SK-N-SH (cell line): ENCODE measurements at regions not wholly inside any gene's neighbourhood (a gene's known extent, or its start where the extent isn't known, plus 50 kb on each side); places are given as distances from the start of the nearest gene placed in this dataset.

Experiments
- CTCF ChIA-PET: fragments of 300-600, 350-600 bp; formaldehyde crosslinking; extraction: SDS; loops from one replicate; lab custom pipeline; 2021; lab: Yijun Ruan, JAX
- POLR2A ChIA-PET: fragments of 350-600 bp; sonication (Branson Sonifier 250); formaldehyde crosslinking; extraction: SDS; loops from one replicate; lab custom pipeline; 2020; ENCODE audit warnings: antibody characterized with exemption, inconsistent platforms; lab: Yijun Ruan, JAX
- DNase-seq: peaks from one replicate; pipeline ENCODE4 v3.0.0; 2012
- H2AFZ ChIP-seq: fragments of 200-600 bp; sonication (generic); 2 replicates; pipeline ENCODE4 v1.8.1; 2016; ENCODE audit warnings: antibody characterized with exemption, mild to moderate bottlenecking, low read depth
- H3F3A ChIP-seq: fragments of 200-600 bp; sonication (generic); replicated peaks from 2 replicates; pipeline ENCODE3; 2016; ENCODE audit warnings: antibody characterized with exemption, mild to moderate bottlenecking; ENCODE audit not compliant: insufficient read depth
- H3K27ac ChIP-seq, 2 experiments: fragments of 200-500 bp in 1 of 2; fragments of 200-600 bp in 1 of 2; sonication (Bioruptor generic) in 1 of 2; sonication (generic), shearing (Covaris generic) in 1 of 2; 2 replicates each; pipeline versions ENCODE4 v1.5.1 to v1.6.1; 2014 to 2016; ENCODE audit warnings: low read depth in 2 of 2, inconsistent platforms in 1 of 2, low read length in 1 of 2, mild to moderate bottlenecking in 1 of 2, mixed read lengths in 1 of 2
- H3K27me3 ChIP-seq: fragments of 200-600 bp; sonication (generic), shearing (Covaris generic); 2 replicates; pipeline ENCODE4 v1.6.1; 2016; ENCODE audit warnings: mixed run types; ENCODE audit not compliant: insufficient read depth
- H3K36me3 ChIP-seq, 2 experiments: fragments of 200-500 bp in 1 of 2; fragments of 200-600 bp in 1 of 2; sonication (Bioruptor generic) in 1 of 2; sonication (generic) in 1 of 2; replicated peaks in 1 of 2; 2 replicates each; pipeline versions ENCODE3 to v1.5.1; 2014 to 2016; ENCODE audit warnings: low read length in 1 of 2, mild to moderate bottlenecking in 1 of 2; ENCODE audit not compliant: insufficient read depth in 2 of 2, control insufficient read depth in 1 of 2
- H3K4me1 ChIP-seq, 2 experiments: fragments of 200-500 bp in 1 of 2; fragments of 200-600 bp in 1 of 2; sonication (Bioruptor generic) in 1 of 2; sonication (generic), shearing (Covaris generic) in 1 of 2; 2 replicates each; pipeline versions ENCODE4 v1.5.1 to v1.6.1; 2014 to 2016; ENCODE audit warnings: low read depth in 1 of 2, low read length in 1 of 2, mixed run types in 1 of 2; ENCODE audit not compliant: insufficient read depth in 2 of 2, control insufficient read depth in 1 of 2
- H3K4me2 ChIP-seq: fragments of 200-600 bp; sonication (generic), shearing (Covaris generic); 2 replicates; pipeline ENCODE4 v1.6.1; 2017; ENCODE audit warnings: mixed run types
- H3K4me3 ChIP-seq, 2 experiments: fragments of 200-500 bp in 1 of 2; fragments of 200-600 bp in 1 of 2; sonication (Bioruptor generic) in 1 of 2; sonication (generic), shearing (Covaris generic) in 1 of 2; 2 replicates each; pipeline versions ENCODE4 v1.5.1 to v1.8.1; 2014 to 2016; ENCODE audit warnings: low read depth in 2 of 2, inconsistent platforms in 1 of 2, low read length in 1 of 2, mild to moderate bottlenecking in 1 of 2, mixed read lengths in 1 of 2, moderate library complexity in 1 of 2
- H3K79me2 ChIP-seq: fragments of 200-600 bp; sonication (generic); 2 replicates; pipeline ENCODE4 v1.8.1; 2017; ENCODE audit warnings: mild to moderate bottlenecking; ENCODE audit not compliant: insufficient read depth
- H3K9ac ChIP-seq: fragments of 200-600 bp; sonication (generic); 2 replicates; pipeline ENCODE4 v1.6.1; 2017; ENCODE audit warnings: mixed run types
- H3K9me2 ChIP-seq: fragments of 200-600 bp; sonication (generic); 2 replicates; pipeline ENCODE4 v1.6.1; 2017; ENCODE audit warnings: mixed run types
- H3K9me3 ChIP-seq: fragments of 200-600 bp; sonication (generic); 2 replicates; pipeline ENCODE4 v1.6.1; 2017; ENCODE audit warnings: mixed run types, mild to moderate bottlenecking, moderate library complexity
- H4K20me1 ChIP-seq: fragments of 200-600 bp; sonication (generic); 2 replicates; pipeline ENCODE4 v1.6.1; 2017; ENCODE audit warnings: mild to moderate bottlenecking, mixed run types; ENCODE audit not compliant: insufficient read depth
- CHD2 ChIP-seq: fragments of 150-350 bp; IDR thresholded peaks from 2 replicates; pipeline ENCODE4 v1.6.1; 2018; ENCODE audit warnings: low read length; ENCODE audit not compliant: partially characterized antibody
- ELF1 ChIP-seq: IDR thresholded peaks from 2 replicates; pipeline ENCODE4 v1.4.0; 2012
- EZH2phosphoT487 ChIP-seq: fragments of 200-600 bp; sonication (generic); IDR thresholded peaks from 2 replicates; pipeline ENCODE4 v1.6.1; 2017; ENCODE audit warnings: low read depth, mixed run types, mild to moderate bottlenecking, antibody characterized with exemption, moderate library complexity, borderline replicate concordance
- FOSL2 ChIP-seq: IDR thresholded peaks from 2 replicates; pipeline ENCODE4 v1.4.0; 2012; ENCODE audit warnings: low read depth, mild to moderate bottlenecking, moderate library complexity, borderline replicate concordance
- FOXM1 ChIP-seq: IDR thresholded peaks from 2 replicates; pipeline ENCODE4 v1.4.0; 2012; ENCODE audit warnings: low read depth, mild to moderate bottlenecking
- GABPA ChIP-seq: IDR thresholded peaks from 2 replicates; pipeline ENCODE4 v1.4.0; 2012; ENCODE audit warnings: low read depth, mild to moderate bottlenecking
- GATA2 ChIP-seq: sonication (generic); formaldehyde crosslinking; IDR thresholded peaks from 2 replicates; pipeline ENCODE4 v1.5.0; 2020; ENCODE audit warnings: mild to moderate bottlenecking, missing genetic modification reagents
- JUND ChIP-seq: IDR thresholded peaks from 2 replicates; pipeline ENCODE4 v1.4.0; 2012
- MXI1 ChIP-seq: IDR thresholded peaks from 2 replicates; pipeline ENCODE4 v1.6.1; 2012; ENCODE audit warnings: mild to moderate bottlenecking, low read depth, low read length, improper control_type of control experiment
- NFIC ChIP-seq: IDR thresholded peaks from 2 replicates; pipeline ENCODE4 v1.4.0; 2012; ENCODE audit warnings: borderline replicate concordance
- RAD21 ChIP-seq: IDR thresholded peaks from 2 replicates; pipeline ENCODE4 v1.6.1; 2012; ENCODE audit warnings: mild to moderate bottlenecking, low read length
- REST ChIP-seq: IDR thresholded peaks from 2 replicates; pipeline ENCODE4 v1.6.1; 2012; ENCODE audit warnings: mild to moderate bottlenecking, low read depth, low read length, moderate library complexity
- SMC3 ChIP-seq: IDR thresholded peaks from 2 replicates; pipeline ENCODE4 v1.6.1; 2012; ENCODE audit warnings: low read depth, low read length, improper control_type of control experiment
- TAF1 ChIP-seq: IDR thresholded peaks from 2 replicates; pipeline ENCODE4 v1.6.1; 2012; ENCODE audit warnings: low read depth, mild to moderate bottlenecking, low read length, moderate library complexity, borderline replicate concordance
- YY1 ChIP-seq: IDR thresholded peaks from 2 replicates; pipeline ENCODE4 v1.4.0; 2012; ENCODE audit warnings: low read depth, mild to moderate bottlenecking
- WGBS: methylation state at CpG from one replicate; pipeline ENCODE4 v1.1.6; 2017; ENCODE audit warnings: low lambda C conversion rate; 5-methylcytosine and 5-hydroxymethylcytosine counted together
- TF ChIP-seq, protein P1 (sequence below): IDR thresholded peaks from 2 replicates; pipeline ENCODE4; 2012
- TF ChIP-seq, protein P2 (sequence below): IDR thresholded peaks from 2 replicates; pipeline ENCODE4 v1.4.0; 2012; ENCODE audit warnings: low read depth, borderline replicate concordance
- TF ChIP-seq, protein P3 (sequence below): fragments of 150-350 bp; IDR thresholded peaks from 2 replicates; pipeline ENCODE4 v1.6.1; 2017; ENCODE audit warnings: antibody characterized with exemption, low read length, low read depth, borderline replicate concordance
- TF ChIP-seq, protein P4 (sequence below): IDR thresholded peaks from 2 replicates; pipeline ENCODE4 v1.4.0; 2012; ENCODE audit warnings: low read depth, borderline replicate concordance

GRCh38 chr6:68049562-68049961 lies 585.5 kb upstream of the ADGRB3 start:
- no peak for DNase-seq
- Histone ChIP-seq H2AFZ (no peak overlapping the region), H3K9me2 (no peaks in the 10 kb centered on the region), H3K36me3 (no peaks in the 10 kb centered on the region), H3F3A (no peaks in the 10 kb centered on the region), H3K9ac (no peak overlapping the region), H3K79me2 (no peaks in the 10 kb centered on the region), H3K4me1 (no peaks in the 10 kb centered on the region), H3K27ac (no peak overlapping the region), H4K20me1 (no peaks in the 10 kb centered on the region), H3K4me3 (no peak overlapping the region), H3K9me3 (peaks cover 4% of the 10 kb centered on the region; the same call in 1 of the 2 replicates), H3K4me2 (no peak overlapping the region), H3K27me3 (no peaks in the 10 kb centered on the region)
- POLR2A ChIA-PET: no interaction called here
- TF ChIP-seq SMC3 (no peak), NFIC (no peak), TAF1 (no peak), ELF1 (no peak)
- TF ChIP-seq, protein P1, sequence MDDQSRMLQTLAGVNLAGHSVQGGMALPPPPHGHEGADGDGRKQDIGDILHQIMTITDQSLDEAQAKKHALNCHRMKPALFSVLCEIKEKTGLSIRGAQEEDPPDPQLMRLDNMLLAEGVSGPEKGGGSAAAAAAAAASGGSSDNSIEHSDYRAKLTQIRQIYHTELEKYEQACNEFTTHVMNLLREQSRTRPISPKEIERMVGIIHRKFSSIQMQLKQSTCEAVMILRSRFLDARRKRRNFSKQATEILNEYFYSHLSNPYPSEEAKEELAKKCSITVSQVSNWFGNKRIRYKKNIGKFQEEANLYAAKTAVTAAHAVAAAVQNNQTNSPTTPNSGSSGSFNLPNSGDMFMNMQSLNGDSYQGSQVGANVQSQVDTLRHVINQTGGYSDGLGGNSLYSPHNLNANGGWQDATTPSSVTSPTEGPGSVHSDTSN: no peak
- 63% methylated on average over 5 of the region's 5 CpGs for WGBS
- CTCF ChIA-PET: no interaction called here

- Histone ChIP-seq H3K4me3 (no peak overlapping the region), H3K9me2 (0 out of 2 replicates have a peak, but pooled peaks cover 3% of the 10 kb centered on the region), H3K36me3 (no peaks in the 10 kb centered on the region), H3K4me1 (no peaks in the 10 kb centered on the region), H3F3A (no peaks in the 10 kb centered on the region), H3K9me3 (no peaks in the 10 kb centered on the region; the same call in 1 of the 2 replicates), H3K9ac (no peak overlapping the region), H3K79me2 (no peaks in the 10 kb centered on the region), H3K27me3 (no peaks in the 10 kb centered on the region), H3K27ac (no peak overlapping the region), H4K20me1 (no peaks in the 10 kb centered on the region), H3K4me2 (no peak overlapping the region), H2AFZ (no peak overlapping the region)
- WGBS: 15% methylated on average over 1 of the region's 1 CpG
- CTCF ChIA-PET: interaction anchor here (1.2 kb wide), 1 partner anchor 26 kb away, joined by 3 read pairs; no protein-coding TSS in a partner anchor
- no peak for DNase-seq
- TF ChIP-seq GATA2 (CRISPR knock-in tag) (no peak), FOSL2 (no peak), TAF1 (no peak), GABPA (no peak), MXI1 (no peak), EZH2phosphoT487 (no peak), YY1 (no peak), JUND (no peak), REST (no peak), CHD2 (no peak), ELF1 (no peak), RAD21 (no peak), FOXM1 (no peak)
- TF ChIP-seq, protein P2, sequence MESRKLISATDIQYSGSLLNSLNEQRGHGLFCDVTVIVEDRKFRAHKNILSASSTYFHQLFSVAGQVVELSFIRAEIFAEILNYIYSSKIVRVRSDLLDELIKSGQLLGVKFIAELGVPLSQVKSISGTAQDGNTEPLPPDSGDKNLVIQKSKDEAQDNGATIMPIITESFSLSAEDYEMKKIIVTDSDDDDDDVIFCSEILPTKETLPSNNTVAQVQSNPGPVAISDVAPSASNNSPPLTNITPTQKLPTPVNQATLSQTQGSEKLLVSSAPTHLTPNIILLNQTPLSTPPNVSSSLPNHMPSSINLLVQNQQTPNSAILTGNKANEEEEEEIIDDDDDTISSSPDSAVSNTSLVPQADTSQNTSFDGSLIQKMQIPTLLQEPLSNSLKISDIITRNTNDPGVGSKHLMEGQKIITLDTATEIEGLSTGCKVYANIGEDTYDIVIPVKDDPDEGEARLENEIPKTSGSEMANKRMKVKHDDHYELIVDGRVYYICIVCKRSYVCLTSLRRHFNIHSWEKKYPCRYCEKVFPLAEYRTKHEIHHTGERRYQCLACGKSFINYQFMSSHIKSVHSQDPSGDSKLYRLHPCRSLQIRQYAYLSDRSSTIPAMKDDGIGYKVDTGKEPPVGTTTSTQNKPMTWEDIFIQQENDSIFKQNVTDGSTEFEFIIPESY: no peak
- TF ChIP-seq, protein P3, sequence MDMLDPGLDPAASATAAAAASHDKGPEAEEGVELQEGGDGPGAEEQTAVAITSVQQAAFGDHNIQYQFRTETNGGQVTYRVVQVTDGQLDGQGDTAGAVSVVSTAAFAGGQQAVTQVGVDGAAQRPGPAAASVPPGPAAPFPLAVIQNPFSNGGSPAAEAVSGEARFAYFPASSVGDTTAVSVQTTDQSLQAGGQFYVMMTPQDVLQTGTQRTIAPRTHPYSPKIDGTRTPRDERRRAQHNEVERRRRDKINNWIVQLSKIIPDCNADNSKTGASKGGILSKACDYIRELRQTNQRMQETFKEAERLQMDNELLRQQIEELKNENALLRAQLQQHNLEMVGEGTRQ: no peak
- TF ChIP-seq, protein P4, sequence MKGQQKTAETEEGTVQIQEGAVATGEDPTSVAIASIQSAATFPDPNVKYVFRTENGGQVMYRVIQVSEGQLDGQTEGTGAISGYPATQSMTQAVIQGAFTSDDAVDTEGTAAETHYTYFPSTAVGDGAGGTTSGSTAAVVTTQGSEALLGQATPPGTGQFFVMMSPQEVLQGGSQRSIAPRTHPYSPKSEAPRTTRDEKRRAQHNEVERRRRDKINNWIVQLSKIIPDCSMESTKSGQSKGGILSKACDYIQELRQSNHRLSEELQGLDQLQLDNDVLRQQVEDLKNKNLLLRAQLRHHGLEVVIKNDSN: no peak
- TF ChIP-seq, protein P1: no peak
- POLR2A ChIA-PET: no interaction called here
Observed at GRCh38 chr6:68046756-68047155, 588.3 kb upstream of the ADGRB3 start.
